ENCODE measurements at regions not wholly inside any gene's neighbourhood (a gene's known extent, or its start where the extent isn't known, plus 50 kb on each side); places are given as distances from the start of the nearest gene placed in this dataset.

- no peak for DNase-seq
- no peaks in the 10 kb centered on the region for H3K9me3 ChIP-seq (replicated peaks)
- H3K27me3 ChIP-seq: peaks cover 8% of the 10 kb centered on the region; the same call in 1 of the 2 replicates
Observed at GRCh38 chr2:60603533-60604190, 50.2 kb upstream of the BCL11A start.

GRCh38 chr2:60604486-60605064, 51.1 kb upstream of the BCL11A start:
- Histone ChIP-seq H3K4me3 (no peak overlapping the region), H3K9me3 (replicated peaks) (no peaks in the 10 kb centered on the region), H3K36me3 (no peaks in the 10 kb centered on the region), H3K27me3 (peaks cover 4% of the 10 kb centered on the region; the same call in 1 of the 2 replicates), H3K27ac (no peak overlapping the region), H3K4me1 (no peaks in the 10 kb centered on the region)
- DNase-seq: no peak

More at GRCh38 chr2:60603533-60604190, 50.2 kb upstream of the BCL11A start:
- H3K4me3 ChIP-seq: no peak overlapping the region
- H3K4me1 ChIP-seq: no peaks in the 10 kb centered on the region
- no peak overlapping the region for H3K27ac ChIP-seq
- H3K36me3 ChIP-seq: no peaks in the 10 kb centered on the region

GRCh38 chr2:60605866-60606265, 52.4 kb upstream of the BCL11A start:
- no peak overlapping the region for H3K27ac ChIP-seq

GRCh38 chr2:60608679-60609078, 55.2 kb upstream of the BCL11A start:
- no peak overlapping the region for H3K27ac ChIP-seq
- no peaks in the 10 kb centered on the region for H3K9me3 ChIP-seq (replicated peaks)
- H3K4me1 ChIP-seq: no peaks in the 10 kb centered on the region
- H3K4me3 ChIP-seq: no peak overlapping the region
- no peaks in the 10 kb centered on the region for H3K36me3 ChIP-seq
- no peak for DNase-seq
- H3K27me3 ChIP-seq: peaks cover 4% of the 10 kb centered on the region; the same call in 1 of the 2 replicates

More at GRCh38 chr2:60605866-60606265, 52.4 kb upstream of the BCL11A start:
- Histone ChIP-seq H3K4me1 (no peaks in the 10 kb centered on the region), H3K9me3 (replicated peaks) (no peaks in the 10 kb centered on the region), H3K27me3 (peaks cover 4% of the 10 kb centered on the region; the same call in 1 of the 2 replicates), H3K4me3 (no peak overlapping the region), H3K36me3 (no peaks in the 10 kb centered on the region)
- DNase-seq: no peak

- Histone ChIP-seq H3K4me1 (no peaks in the 10 kb centered on the region), H3K9me3 (replicated peaks) (no peaks in the 10 kb centered on the region)
Observed at GRCh38 chr2:60612033-60612432, 58.6 kb upstream of the BCL11A start.

GRCh38 chr2:60614319-60614718, 60.9 kb upstream of the BCL11A start:
- no peak for DNase-seq
- H3K27me3 ChIP-seq: no peaks in the 10 kb centered on the region; the same call in none of the 2 replicates
- no peak overlapping the region for H3K27ac ChIP-seq
- no peaks in the 10 kb centered on the region for H3K4me1 ChIP-seq
- H3K36me3 ChIP-seq: no peaks in the 10 kb centered on the region
- H3K9me3 ChIP-seq (replicated peaks): no peaks in the 10 kb centered on the region
- H3K4me3 ChIP-seq: no peak overlapping the region

More at GRCh38 chr2:60612033-60612432, 58.6 kb upstream of the BCL11A start:
- H3K27me3 ChIP-seq: no peaks in the 10 kb centered on the region; the same call in 1 of the 2 replicates
- H3K4me3 ChIP-seq: no peak overlapping the region
- DNase-seq: no peak
- H3K36me3 ChIP-seq: no peaks in the 10 kb centered on the region
- no peak overlapping the region for H3K27ac ChIP-seq

GRCh38 chr2:60621688-60622429, 68.4 kb upstream of the BCL11A start:
- Histone ChIP-seq H3K27ac (no peak overlapping the region), H3K4me1 (no peaks in the 10 kb centered on the region), H3K4me3 (no peak overlapping the region), H3K27me3 (peaks cover 3% of the 10 kb centered on the region; the same call in 1 of the 2 replicates), H3K9me3 (replicated peaks) (no peaks in the 10 kb centered on the region), H3K36me3 (no peaks in the 10 kb centered on the region)
- no peak for DNase-seq

- H3K4me1 ChIP-seq: no peaks in the 10 kb centered on the region
- H3K9me3 ChIP-seq (replicated peaks): no peaks in the 10 kb centered on the region
- no peaks in the 10 kb centered on the region for H3K36me3 ChIP-seq
- no peak for DNase-seq
- H3K27me3 ChIP-seq: peaks cover 3% of the 10 kb centered on the region; the same call in 1 of the 2 replicates
- no peak overlapping the region for H3K27ac ChIP-seq
- H3K4me3 ChIP-seq: no peak overlapping the region
Observed at GRCh38 chr2:60623040-60623439, 69.6 kb upstream of the BCL11A start.

- H3K4me3 ChIP-seq: no peak overlapping the region
- H3K4me1 ChIP-seq: no peaks in the 10 kb centered on the region
- peaks cover 7% of the 10 kb centered on the region for H3K27me3 ChIP-seq
- no peaks in the 10 kb centered on the region for H3K36me3 ChIP-seq
- no peak overlapping the region for H3K27ac ChIP-seq
- no peaks in the 10 kb centered on the region for H3K9me3 ChIP-seq (replicated peaks)
- no peak for DNase-seq
Observed at GRCh38 chr2:60627412-60627811, 74.0 kb upstream of the BCL11A start.

GRCh38 chr2:60628026-60628425, 74.6 kb upstream of the BCL11A start:
- H3K9me3 ChIP-seq (replicated peaks): no peaks in the 10 kb centered on the region
- H3K27me3 ChIP-seq: peaks cover 9% of the 10 kb centered on the region
- DNase-seq: no peak
- no peak overlapping the region for H3K27ac ChIP-seq
- H3K36me3 ChIP-seq: no peaks in the 10 kb centered on the region
- no peaks in the 10 kb centered on the region for H3K4me1 ChIP-seq
- no peak overlapping the region for H3K4me3 ChIP-seq

GRCh38 chr2:60628615-60629304, 75.3 kb upstream of the BCL11A start:
- H3K9me3 ChIP-seq (replicated peaks): no peaks in the 10 kb centered on the region

GRCh38 chr2:60629305-60629662, 75.8 kb upstream of the BCL11A start:
- Histone ChIP-seq H3K27me3 (peaks cover 20% of the 10 kb centered on the region), H3K4me1 (no peaks in the 10 kb centered on the region), H3K27ac (no peak overlapping the region), H3K4me3 (no peak overlapping the region), H3K9me3 (replicated peaks) (no peaks in the 10 kb centered on the region), H3K36me3 (no peaks in the 10 kb centered on the region)
- DNase-seq: no peak

More at GRCh38 chr2:60628615-60629304, 75.3 kb upstream of the BCL11A start:
- DNase-seq: no peak
- Histone ChIP-seq H3K27ac (no peak overlapping the region), H3K4me1 (no peaks in the 10 kb centered on the region), H3K36me3 (no peaks in the 10 kb centered on the region), H3K4me3 (no peak overlapping the region), H3K27me3 (peaks cover 17% of the 10 kb centered on the region)

GRCh38 chr2:60629801-60630385, 76.4 kb upstream of the BCL11A start:
- Histone ChIP-seq H3K9me3 (replicated peaks) (no peaks in the 10 kb centered on the region), H3K27me3 (peaks cover 22% of the 10 kb centered on the region), H3K36me3 (no peaks in the 10 kb centered on the region), H3K4me1 (no peaks in the 10 kb centered on the region), H3K4me3 (no peak overlapping the region), H3K27ac (no peak overlapping the region)
- DNase-seq: no peak

GRCh38 chr2:60633615-60634014, 80.2 kb upstream of the BCL11A start:
- DNase-seq: no peak
- no peak overlapping the region for H3K27ac ChIP-seq
- no peak overlapping the region for H3K4me3 ChIP-seq
- H3K9me3 ChIP-seq (replicated peaks): no peaks in the 10 kb centered on the region
- peaks cover 42% of the 10 kb centered on the region for H3K27me3 ChIP-seq
- H3K4me1 ChIP-seq: no peaks in the 10 kb centered on the region
- no peaks in the 10 kb centered on the region for H3K36me3 ChIP-seq
